RCC 7860 (cell line): ENCODE measurements at regions not wholly inside any gene's neighbourhood (a gene's known extent, or its start where the extent isn't known, plus 50 kb on each side); places are given as distances from the start of the nearest gene placed in this dataset.
A peak's percentile ranks its signal among the peaks of the same experiment; 100 is the strongest.
"Not testable (repeated sequence)": the region's sequence is repeated elsewhere in the genome, so short reads cannot be mapped to it uniquely, and the experiment has no call there.

ENCODE experiments used
- DNase-seq: peaks from one replicate; pipeline ENCODE4 v3.0.0-alpha.2; 2015; ENCODE audit warnings: low spot score
- FAIRE-seq: peaks from 2 replicates; lab custom pipeline; 2012; peaks lifted over from hg19 to GRCh38; lab: Jason Lieb, UNC

DNA sequence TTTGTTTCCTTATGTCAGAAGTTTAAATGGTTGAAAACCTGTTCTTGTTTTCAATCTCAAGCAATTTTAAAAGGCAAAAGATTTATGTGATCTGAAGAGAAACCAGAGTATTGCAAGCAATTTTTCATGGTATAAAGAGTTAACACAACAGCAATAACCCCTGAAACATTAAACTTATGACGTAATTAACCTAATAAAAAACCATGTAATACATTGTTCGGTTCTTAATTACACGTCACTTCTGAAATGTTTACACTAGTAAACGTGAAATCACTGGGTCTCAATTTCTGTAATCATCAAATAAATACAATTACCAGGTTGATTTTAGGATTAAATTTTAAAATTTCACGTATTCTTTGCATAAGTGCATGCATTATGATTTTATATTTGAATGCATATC, 914.5 kb downstream of the NLGN4X start:
- FAIRE-seq (no peak), DNase-seq (no peak)

DNA sequence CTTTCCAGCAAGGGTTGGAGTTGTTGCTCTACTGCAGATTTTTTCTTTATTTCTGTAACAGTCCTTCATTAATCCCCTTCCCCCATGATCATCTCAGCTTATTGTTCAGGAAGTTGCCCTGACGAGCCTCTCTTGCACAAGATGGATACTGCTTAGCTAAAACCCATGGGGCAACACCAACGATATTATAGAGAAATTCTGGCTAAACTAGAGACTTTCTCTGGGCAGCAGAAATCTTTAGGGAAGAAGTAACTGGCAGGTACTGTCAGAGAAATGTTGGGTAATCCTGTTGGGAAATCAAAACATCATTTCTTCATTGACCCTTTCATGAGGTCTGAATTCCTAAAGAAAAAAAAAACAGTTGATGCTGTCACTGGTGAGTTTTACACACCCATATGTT, 921.3 kb downstream of the NLGN4X start:
- DNase-seq: no peak
- FAIRE-seq: no peak

DNA sequence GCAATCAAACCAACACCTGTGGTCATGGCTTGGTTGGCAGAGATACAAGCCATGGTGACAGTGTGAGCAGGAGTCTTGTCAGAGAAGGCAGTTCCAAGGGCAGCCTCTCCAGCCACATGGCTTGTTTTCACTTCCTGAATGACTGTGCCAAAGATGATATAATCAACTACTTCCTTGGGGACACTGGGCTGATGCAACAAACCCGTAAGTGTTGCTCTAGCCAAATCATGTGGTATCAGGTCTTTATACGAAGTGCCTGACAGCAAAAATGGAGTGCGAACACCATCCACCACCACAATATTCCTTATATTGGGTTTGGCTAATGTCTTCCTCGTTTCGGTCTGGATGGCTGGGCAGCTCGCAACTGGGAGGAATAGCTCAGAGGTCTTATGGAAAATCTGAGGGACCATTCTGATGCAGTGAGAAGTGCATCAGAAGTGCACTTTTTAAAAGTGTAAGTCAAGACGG, 922.0 kb downstream of the NLGN4X start:
- DNase-seq (no peak), FAIRE-seq (no peak)

DNA sequence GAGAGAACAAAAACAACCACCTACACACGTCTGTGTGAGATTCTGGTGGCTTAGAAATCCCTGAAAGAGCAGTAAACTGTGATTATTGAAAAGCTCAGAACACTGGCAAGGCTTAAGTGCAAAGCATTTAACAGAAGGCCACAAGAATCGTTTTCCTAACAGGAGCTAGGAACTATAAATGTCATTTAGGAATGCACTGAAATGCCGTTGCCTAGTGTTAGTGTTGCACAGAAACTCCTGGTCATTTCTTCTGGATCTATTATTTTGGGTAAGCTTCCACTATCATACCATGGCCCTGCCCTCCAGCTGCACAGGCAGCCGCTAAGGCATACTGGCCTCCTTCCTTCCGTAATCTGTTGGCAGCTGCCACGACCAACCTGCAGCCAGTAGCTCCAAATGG, 923.2 kb downstream of the NLGN4X start:
- DNase-seq (no peak), FAIRE-seq (no peak)

DNA sequence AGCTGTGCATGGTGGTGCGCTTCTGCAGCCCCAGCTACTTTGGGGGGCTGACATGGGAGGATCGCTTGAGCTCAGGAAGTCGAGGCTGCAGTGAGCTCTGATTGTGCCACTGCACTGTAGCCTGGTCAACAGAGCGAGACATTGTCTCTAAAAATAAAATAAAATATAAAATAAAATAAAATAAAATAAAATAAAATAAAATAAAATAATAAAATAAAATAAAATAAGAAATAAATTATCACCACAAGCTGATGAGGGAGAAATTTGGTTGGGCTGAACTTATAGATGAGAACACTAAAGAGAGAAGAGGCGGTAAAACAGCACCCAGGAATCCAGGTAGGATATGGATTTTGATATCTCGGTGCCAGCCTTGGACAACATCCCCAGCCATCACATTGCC, 933.7 kb downstream of the NLGN4X start:
- FAIRE-seq: no peak
- DNase-seq: no peak

DNA sequence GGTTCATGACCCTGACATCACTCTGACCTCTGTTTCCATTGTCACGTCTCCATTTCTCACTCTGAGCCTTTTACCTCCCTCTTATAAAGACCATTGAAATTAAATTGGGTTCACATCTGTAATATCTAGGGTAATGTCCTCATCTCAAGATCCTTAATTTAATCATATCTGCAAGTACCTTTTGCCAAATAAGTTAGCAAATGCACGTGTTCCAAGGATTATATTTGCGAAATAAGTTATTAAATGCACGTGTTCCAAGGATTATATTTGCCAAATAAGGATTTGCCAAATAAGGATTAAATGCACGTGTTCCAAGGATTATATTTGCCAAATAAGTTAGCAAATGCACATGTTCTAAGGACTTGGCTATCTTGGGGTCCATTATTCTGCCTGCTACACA, 938.0 kb downstream of the NLGN4X start:
- DNase-seq (no peak), FAIRE-seq (no peak)

DNA sequence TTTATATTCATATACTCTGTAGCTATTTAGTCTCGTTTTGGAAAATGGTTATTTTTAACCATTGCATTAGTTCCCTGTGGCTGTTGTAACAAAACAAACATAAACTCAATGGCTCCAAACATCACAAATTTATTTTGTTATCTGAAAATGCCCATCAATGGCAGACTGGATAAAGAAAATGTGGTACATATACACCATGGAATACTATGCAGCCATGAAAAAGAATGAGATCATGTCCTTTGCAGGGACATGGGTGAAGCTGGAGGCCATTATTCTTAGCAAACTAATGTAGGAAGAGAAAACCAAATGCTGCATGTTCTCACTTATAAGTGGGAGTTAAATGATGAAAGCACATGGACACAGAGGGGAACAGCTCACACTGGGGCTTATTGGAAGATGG, 938.7 kb downstream of the NLGN4X start:
- FAIRE-seq: not testable (repeated sequence)

DNA sequence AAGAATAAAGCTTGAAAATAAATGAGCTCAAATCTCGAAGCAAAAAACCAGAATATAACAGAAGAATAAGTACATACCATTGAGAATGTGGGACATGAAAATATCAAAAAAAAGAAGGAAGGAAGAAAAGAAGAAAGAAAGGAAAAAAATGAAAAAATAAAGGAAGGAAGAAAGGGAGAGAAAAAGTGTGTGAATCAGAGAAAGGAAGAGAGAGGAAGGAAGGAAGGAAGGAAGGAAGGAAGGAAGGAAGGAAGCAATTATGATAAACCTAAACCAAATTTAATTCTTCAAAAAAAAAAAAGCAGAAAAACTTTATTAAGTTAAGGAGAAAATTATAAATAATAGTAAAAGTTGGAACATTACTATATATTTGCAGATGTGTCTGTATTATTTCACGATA, 949.8 kb downstream of the NLGN4X start:
- FAIRE-seq (no peak), DNase-seq (no peak)

More for the DNA sequence above, 938.7 kb downstream of the NLGN4X start:
- DNase-seq: not testable (repeated sequence)

DNA sequence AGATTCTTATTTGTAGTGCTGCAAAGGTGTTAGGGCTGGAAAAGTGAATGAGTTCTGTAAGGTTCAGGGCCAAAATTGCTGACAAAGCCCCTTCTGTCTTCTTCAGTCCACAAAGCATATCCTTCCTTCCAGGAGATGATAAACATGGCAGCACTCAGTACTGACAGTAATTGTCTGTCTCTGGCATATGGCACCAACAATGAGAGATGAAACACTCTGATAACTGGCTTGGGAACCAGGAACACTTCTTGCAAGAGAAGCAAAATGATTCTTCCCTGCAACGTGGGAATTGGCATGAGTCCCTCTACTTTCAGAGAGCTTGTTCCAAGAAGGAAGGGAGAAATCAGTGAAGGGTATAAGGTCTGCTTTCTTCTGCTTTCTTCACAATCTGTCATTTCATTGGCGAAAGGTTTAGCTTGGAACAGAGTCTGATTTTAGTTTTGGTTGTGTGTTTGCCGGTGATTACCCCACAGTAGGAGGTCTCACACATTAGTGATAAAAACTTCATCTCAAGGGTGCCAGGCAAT, 963.3 kb downstream of the NLGN4X start:
- no peak for FAIRE-seq
- no peak for DNase-seq

DNA sequence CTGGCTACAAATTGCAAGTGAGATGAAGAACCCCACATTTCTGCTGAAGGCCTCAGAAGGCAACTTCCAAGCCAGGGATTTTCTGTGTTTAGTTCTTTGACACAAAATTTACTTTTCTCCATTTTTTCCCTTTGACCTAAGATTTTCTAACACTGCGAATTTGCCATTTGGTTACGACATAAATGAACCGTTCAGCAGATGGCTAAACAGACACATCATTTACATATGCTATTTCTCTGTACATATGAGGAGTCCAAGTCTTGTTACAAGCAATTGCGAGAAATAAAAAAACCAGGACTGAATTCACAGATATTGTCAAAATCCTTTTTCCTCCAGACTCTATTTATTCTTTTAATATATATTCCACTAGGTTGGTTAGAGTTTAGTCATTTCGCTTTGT, 978.6 kb downstream of the NLGN4X start:
- DNase-seq (no peak), FAIRE-seq (no peak)

DNA sequence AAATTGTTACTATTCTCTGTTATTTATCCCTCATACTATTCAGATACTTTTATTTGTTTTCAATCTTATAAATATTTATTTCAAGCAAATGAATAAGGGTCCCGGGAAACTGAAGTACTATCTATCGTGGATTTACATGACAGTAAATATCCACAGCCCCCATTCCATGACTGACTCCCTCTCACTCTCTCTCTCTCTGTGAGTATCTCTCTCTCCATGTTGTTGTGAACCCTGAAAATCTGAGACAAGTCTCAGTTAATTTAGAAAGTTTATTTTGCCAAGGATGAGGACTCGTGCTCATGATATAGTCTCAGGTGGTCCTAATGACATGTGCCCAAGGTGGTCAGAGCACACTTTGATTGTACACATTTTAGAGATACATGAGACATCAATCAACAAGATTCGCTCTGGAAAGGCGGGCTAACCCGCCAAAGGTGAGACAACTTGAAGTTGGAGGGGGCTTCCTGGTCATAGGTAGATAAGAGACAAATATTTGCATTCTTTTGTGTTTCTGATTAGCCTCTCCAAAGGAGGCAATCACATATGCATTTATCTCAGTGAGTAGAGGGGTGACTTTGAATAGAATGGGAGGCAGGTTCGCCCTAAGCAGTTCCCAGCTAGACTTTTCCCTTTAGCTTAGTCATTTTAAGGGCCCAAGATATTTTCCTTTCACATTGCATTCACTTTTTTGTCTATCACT, 986.4 kb downstream of the NLGN4X start:
- FAIRE-seq: no peak
- no peak for DNase-seq

DNA sequence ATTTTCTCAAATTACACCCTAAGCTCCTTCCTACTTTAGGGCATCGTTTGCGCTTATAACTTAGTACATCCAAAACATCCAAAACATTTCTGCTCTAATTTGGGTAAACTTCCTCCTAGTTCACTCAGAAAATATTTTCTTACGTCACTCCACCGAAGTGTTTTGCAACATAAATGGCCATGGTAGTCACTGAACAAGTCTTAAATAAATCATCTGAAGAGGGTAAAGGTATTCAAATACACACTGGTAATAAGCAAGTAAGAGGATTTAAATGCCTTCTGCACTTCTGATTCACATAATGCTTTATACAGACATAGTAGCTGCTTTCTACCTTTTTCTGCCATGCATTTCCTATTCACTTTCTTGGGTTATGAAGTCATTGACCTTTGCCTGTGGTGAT, 991.9 kb downstream of the NLGN4X start:
- no peak for FAIRE-seq
- no peak for DNase-seq

DNA sequence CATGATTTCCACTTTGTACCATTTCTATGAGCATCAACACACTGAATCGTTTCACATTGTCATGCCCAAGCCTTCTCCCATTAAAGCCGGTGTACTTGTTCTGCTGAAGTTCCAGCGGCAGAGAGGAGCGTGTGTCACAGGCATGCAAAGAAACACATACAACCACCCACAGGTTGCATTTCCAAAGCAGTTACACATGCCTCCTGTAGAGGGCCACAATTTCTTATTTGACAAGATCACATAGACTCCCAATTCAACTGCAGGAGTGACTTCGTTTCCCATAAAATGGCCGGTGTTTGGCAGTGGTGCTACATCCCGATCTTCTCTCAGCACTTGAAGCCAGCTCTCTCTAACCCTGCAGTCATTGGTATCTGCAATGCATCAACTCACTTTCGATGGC, 992.6 kb downstream of the NLGN4X start:
- FAIRE-seq (no peak), DNase-seq (peak; percentile 6)

DNA sequence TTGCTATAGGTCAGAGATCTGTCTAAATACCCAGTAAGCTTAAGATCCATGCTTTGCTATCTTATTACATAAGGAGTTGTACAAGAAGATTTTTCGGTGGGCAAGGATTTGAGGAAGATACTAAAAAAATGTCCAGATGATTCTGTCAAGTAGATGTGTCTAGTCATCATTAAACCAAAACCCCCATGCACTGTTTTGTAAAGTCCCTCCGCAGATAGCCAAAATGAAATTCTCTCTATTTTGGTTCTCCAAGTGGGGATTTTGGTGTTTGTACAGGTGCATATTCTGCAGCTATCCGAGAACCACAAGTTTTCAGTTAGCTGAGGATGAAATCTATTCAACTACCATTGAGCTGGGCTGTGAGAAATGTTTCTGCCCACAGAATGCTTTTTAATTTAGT, 994.8 kb downstream of the NLGN4X start:
- no peak for FAIRE-seq

DNA sequence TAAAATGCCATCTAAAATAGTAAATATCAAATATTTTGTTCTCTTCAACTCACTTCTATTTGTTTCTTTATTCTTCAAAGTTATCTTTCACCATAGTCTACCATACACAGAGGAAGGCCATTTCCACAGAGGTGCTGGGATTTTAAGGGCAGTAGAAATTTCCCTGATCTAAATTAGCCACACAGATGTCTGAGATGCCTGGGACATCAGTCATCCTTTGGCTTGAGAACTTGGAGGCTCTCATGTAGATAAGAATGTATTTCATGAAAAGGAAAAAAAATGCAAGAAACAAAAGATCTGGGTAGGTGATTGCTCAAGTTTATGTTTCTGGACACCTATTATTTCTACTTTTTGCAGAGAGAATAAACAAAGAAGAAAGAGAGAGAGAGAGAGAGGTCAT, 1008.2 kb downstream of the NLGN4X start:
- no peak for FAIRE-seq
- DNase-seq: no peak

More for the DNA sequence above, 994.8 kb downstream of the NLGN4X start:
- no peak for DNase-seq

DNA sequence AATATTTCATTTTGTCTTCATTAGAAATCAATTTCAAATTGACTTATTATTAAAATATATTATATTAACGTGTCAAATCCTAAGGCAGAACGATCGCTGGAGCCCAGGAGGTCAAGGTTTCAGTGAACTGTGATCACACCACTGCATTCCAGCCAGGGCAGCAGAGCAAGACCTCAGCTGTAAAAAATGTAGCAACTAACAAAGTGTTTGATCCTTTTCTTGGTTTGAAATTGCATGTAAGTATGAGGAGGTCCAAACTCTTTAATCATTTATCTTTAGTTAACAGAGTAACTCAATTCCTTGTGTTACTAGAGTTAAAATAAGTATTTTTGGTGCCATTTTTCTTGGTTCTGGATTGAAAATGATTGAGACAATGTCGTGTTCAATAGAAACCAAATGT, 1033.9 kb downstream of the NLGN4X start:
- DNase-seq (no peak), FAIRE-seq (no peak)

DNA sequence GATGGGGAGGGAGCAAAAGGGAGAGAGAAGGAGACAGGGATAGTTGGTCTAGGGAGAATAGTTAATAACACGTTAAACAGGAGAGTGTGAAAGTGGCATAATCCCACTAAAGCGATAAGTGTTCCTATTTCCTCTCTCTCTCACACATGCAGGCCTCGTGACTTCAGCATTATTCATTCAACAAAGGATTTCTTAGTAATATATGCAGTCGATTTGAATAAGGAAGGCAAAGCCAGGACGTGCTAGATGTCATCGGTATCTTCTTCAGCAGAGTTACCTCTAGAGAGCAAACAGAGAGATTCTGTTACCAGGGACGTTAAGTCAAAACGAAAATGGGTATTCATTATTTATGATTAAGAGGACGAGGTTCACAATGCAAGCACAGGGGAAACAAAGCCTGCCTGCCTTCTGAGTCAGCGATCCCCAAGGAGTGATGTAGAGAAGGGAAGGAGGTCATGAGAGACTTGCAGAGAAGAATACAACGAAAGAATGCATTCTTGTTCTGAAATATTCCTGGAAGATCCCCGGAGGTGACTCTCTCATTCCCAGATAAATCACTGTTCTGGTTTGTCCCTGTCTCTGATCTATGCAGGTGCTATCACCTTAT, 1048.4 kb downstream of the NLGN4X start:
- FAIRE-seq (no peak), DNase-seq (no peak)

DNA sequence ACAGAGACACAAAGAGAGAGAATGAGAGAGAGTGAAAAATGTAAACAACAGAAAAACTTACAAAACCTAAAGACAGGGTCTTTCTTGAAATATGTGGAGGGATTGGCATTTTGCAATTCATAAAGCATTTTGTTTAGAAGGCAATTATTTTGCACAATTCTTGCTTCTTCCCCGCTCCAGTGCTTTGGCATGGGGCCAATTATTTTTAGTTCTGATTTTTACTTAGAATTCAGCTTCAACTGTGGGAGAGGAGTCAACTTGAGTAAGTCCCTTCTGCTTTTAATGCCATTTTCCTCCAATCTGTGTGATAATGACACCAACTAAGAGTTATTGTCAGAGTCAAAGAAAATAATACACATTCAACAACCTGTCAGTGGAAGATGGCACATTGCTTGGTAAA, 1051.9 kb downstream of the NLGN4X start:
- FAIRE-seq (no peak), DNase-seq (no peak)

DNA sequence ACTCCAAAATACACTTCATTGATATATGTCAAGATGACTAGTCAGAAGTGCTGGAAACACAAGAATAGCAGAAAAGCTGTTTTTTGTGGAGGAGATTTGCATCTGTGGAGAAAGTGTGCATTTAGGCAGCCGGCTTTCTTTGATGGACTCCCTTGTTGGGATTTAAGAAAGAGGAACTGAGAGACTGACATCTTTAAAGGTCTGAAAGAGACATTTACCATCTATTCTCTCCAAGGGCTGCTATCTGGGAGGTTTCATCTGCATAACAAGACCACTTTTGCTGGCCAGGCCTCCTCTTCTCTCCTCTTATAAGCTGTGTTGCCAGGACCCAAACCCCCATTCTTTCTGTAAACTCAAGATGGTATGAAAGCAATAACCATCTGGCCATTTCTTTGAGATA, 1065.0 kb downstream of the NLGN4X start:
- DNase-seq (no peak), FAIRE-seq (no peak)

DNA sequence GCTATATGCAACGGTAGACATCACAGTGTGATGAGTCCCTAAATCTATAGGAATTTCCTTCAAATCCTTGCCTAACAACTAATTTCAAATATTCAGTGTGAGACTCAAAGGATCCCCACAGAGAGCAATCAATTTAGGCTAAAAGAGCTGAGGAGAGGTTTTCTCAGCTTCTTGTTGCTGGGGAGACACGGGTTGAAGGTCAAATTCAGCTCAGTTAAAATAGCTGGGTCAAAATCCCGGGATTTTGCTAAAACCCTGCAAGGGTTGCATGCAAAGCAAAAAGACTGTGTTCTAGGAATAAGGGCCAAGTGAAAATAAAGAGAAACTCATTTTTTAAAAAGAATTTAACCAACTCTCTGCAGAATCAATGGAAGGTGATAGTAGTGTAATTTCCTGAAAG, 1073.4 kb downstream of the NLGN4X start:
- FAIRE-seq: no peak

DNA sequence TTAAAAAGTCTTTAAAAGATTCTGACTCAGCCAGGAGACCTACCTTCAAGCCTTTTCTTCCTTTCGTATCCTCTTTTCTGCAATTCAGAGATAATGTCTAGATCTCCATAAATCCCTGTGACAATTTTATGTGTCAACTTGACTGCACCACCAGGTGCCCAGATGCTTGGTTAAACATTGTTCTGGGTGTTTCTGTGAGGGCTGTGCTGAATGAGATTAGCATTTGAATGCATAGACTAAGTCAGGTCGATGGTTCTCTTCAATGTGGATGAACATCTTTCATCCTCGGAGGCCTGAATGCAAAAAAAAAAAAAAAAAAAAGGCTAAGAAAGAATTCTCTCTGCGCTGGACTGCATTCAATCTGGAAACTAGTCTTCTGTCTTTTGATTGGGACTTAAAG, 1082.7 kb downstream of the NLGN4X start:
- FAIRE-seq: no peak
- DNase-seq: no peak

More for the DNA sequence above, 1073.4 kb downstream of the NLGN4X start:
- no peak for DNase-seq

DNA sequence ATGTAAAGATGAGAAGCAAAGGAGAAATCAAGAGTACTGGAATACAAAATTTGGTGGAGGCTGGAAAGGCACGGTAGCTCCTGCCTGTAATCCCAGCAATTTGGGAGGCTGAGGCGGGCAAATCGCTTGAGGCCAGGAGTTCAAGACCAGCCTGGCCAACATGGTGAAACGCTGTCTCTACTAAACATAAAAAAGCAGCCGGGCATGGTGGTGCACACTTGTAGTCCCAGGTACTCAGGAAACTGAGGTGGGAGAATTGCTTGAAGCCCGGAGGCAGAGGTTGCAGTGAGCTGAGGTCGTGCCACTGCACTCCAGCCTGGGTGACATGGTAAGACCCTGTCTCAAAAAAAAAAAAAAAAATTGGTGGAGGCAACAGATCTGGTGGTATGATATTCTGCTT, 1086.0 kb downstream of the NLGN4X start:
- no peak for FAIRE-seq
- DNase-seq: no peak
